ENCODE measurements at regions not wholly inside any gene's neighbourhood (a gene's known extent, or its start where the extent isn't known, plus 50 kb on each side); places are given as distances from the start of the nearest gene placed in this dataset.

DNA sequence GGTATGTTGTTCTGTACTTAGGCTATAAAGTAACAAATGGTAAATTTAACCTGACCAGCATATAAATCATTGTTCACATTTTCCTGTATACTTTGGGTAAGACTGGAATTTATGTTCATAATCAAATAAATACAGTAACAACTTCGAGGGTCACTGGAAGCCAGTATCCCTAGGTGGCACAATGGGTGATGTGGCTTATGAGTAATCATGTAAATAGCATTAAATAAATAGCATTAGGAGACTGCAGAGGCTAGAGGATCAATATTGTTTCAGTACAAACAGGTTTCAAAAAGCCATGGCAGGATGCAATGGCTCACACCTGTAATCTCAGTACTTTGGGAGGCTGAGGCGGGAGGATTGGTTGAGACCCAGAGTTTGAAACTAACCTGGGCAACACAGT lies 690.6 kb downstream of the SLC4A3 start:
- no peak for DNase-seq
- no peaks in the 10 kb centered on the region for H3K9me3 ChIP-seq
- H3K36me3 ChIP-seq, result no peaks in the 10 kb centered on the region
- no peaks in the 10 kb centered on the region for H3K27me3 ChIP-seq
- H3K4me3 ChIP-seq, result no peak overlapping the region
- intact Hi-C loops (cut with DNase I), result no loop called here
- no peak overlapping the region for H3K27ac ChIP-seq
- 73 to 94% (median 75%) methylated on average over 2 of the region's 2 CpGs for WGBS, 3 donors
- H3K4me1 ChIP-seq (ENCODE audit: insufficient read depth), result peaks cover 2% of the 10 kb centered on the region
- TF ChIP-seq POLR2A (IDR thresholded peaks at IDR 0.05) (no peak), EP300 (IDR thresholded peaks at IDR 0.05) (no peak)
- TF ChIP-seq, protein P1, sequence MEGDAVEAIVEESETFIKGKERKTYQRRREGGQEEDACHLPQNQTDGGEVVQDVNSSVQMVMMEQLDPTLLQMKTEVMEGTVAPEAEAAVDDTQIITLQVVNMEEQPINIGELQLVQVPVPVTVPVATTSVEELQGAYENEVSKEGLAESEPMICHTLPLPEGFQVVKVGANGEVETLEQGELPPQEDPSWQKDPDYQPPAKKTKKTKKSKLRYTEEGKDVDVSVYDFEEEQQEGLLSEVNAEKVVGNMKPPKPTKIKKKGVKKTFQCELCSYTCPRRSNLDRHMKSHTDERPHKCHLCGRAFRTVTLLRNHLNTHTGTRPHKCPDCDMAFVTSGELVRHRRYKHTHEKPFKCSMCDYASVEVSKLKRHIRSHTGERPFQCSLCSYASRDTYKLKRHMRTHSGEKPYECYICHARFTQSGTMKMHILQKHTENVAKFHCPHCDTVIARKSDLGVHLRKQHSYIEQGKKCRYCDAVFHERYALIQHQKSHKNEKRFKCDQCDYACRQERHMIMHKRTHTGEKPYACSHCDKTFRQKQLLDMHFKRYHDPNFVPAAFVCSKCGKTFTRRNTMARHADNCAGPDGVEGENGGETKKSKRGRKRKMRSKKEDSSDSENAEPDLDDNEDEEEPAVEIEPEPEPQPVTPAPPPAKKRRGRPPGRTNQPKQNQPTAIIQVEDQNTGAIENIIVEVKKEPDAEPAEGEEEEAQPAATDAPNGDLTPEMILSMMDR (IDR thresholded peaks at IDR 0.05), result no peak

DNA sequence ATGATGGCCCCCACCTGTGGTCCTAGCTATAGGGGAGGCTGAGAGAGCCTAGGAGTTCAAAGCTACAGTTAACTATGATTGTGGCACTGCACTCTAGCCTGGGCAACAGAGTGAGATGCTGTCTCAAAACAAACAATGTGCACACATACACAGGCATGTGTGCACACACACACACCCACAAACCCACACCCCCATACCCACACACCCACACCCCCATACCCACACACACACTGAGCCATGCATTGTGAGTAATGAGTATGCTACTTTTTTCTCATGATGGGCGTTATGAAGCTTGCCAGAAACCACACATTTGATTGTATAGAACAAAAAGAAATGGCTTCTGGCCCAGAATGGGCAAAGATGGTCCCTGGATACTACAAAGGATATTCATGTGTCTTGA lies 691.1 kb downstream of the SLC4A3 start:
- Histone ChIP-seq H3K9me3 (no peaks in the 10 kb centered on the region), H3K27ac (no peak overlapping the region), H3K4me1 (ENCODE audit: insufficient read depth) (peaks cover 2% of the 10 kb centered on the region), H3K4me3 (no peak overlapping the region), H3K27me3 (no peaks in the 10 kb centered on the region), H3K36me3 (no peaks in the 10 kb centered on the region)
- no peak for TF ChIP-seq EP300 (IDR thresholded peaks at IDR 0.05)
- TF ChIP-seq POLR2A (IDR thresholded peaks at IDR 0.05), result no peak
- TF ChIP-seq, protein P1 (IDR thresholded peaks at IDR 0.05), result no peak
- 54 to 91% (median 56%) methylated on average over 1 of the region's 1 CpG for WGBS, 3 donors
- intact Hi-C loops (cut with DNase I), result no loop called here
- no peak for DNase-seq

DNA sequence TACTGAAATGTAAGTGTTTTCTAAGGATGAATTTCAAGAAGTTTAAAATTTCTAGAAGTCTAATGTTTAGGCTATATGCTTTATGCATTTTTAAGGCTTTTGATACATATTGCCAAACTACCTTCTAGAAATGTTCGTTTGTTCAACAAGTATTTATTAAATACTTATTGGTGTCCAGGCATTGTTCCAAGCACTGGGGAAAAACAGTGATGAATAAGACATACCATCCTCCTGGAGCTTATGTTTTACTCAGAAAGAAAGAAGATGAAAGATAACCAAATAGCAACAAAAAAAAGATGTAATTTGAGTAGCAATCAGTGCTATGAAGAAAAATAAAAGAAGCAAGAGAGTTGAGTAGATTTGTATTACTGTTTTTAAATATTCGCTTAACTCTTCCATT lies 692.9 kb downstream of the SLC4A3 start:
- H3K27me3 ChIP-seq, result no peaks in the 10 kb centered on the region
- 45 to 56% (median 53%) methylated on average over 2 of the region's 2 CpGs for WGBS, 3 donors
- H3K4me3 ChIP-seq, result no peak overlapping the region
- H3K27ac ChIP-seq, result no peak overlapping the region
- DNase-seq, result no peak
- no peaks in the 10 kb centered on the region for H3K9me3 ChIP-seq
- no peaks in the 10 kb centered on the region for H3K36me3 ChIP-seq
- no peak for TF ChIP-seq POLR2A (IDR thresholded peaks at IDR 0.05)
- TF ChIP-seq EP300 (IDR thresholded peaks at IDR 0.05), result no peak
- TF ChIP-seq, protein P1 (IDR thresholded peaks at IDR 0.05), result no peak
- peaks cover 2% of the 10 kb centered on the region for H3K4me1 ChIP-seq (ENCODE audit: insufficient read depth)
- intact Hi-C loops (cut with DNase I), result no loop called here

DNA sequence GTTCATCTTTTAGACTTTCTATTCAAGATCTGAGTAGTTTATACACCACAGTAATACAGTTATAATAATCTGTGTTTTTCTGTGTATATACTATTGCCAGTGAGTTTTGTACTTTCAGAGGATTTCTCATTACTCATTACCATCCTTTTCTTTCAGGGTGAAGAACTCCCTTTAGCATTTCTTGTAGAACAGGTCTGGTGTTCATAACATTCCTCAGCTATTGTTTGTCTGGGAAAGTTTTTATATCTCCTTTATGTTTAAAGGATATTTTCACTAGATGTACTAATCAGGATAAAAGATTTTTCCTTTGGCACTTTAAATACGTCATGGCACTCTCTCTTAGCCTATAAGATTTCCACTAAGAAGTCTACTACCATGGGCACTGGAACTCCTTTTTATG lies 705.5 kb downstream of the SLC4A3 start:
- H3K27ac ChIP-seq, result no peak overlapping the region
- H3K27me3 ChIP-seq, result no peaks in the 10 kb centered on the region
- 91 to 96% (median 94%) methylated on average over 1 of the region's 1 CpG for WGBS, 3 donors
- intact Hi-C loops (cut with DNase I), result no loop called here
- no peaks in the 10 kb centered on the region for H3K36me3 ChIP-seq
- H3K4me1 ChIP-seq (ENCODE audit: insufficient read depth), result no peaks in the 10 kb centered on the region
- no peaks in the 10 kb centered on the region for H3K9me3 ChIP-seq
- no peak overlapping the region for H3K4me3 ChIP-seq
- TF ChIP-seq, protein P1 (IDR thresholded peaks at IDR 0.05), result no peak
- no peak for TF ChIP-seq POLR2A (IDR thresholded peaks at IDR 0.05)
- TF ChIP-seq EP300 (IDR thresholded peaks at IDR 0.05), result no peak
- DNase-seq, result no peak

DNA sequence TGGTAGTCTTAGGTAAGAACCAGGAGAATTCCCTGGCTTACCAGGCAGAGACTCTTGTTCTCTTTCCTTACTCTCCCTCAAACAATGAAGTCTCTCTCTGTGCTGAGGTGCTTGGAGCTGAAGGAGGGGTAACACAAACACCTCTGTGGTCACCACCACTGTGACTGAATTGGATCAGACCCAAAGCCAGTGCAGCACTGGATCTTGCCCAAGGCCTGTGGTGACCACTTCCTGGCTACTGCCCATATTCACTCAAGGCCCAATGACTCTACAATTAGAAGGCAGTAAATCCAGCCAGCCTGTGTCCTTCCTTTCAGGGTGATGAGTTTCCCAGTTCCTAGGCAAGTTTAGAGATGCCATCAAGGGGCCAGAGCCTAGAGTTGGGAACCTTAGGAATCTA lies 706.8 kb downstream of the SLC4A3 start:
- intact Hi-C loops (cut with DNase I), result no loop called here
- H3K4me1 ChIP-seq (ENCODE audit: insufficient read depth), result no peaks in the 10 kb centered on the region
- no peak overlapping the region for H3K4me3 ChIP-seq
- H3K9me3 ChIP-seq, result no peaks in the 10 kb centered on the region
- no peaks in the 10 kb centered on the region for H3K36me3 ChIP-seq
- no peak for TF ChIP-seq POLR2A (IDR thresholded peaks at IDR 0.05)
- DNase-seq, result no peak
- H3K27me3 ChIP-seq, result no peaks in the 10 kb centered on the region
- no peak overlapping the region for H3K27ac ChIP-seq
